Stimulated activated naive CD8-positive, alpha-beta T cell treated with anti-CD3 and anti-CD28 coated beads, Interleukin-15, amount 100 ng/mL, for 72 hours (primary cell): ENCODE measurements at regions not wholly inside any gene's neighbourhood (a gene's known extent, or its start where the extent isn't known, plus 50 kb on each side); places are given as distances from the start of the nearest gene placed in this dataset.
A peak's percentile ranks its signal among the peaks of the same experiment; 100 is the strongest.

Experiments
- ATAC-seq: fragments of 150-1000 bp; cut with Tn5 transposase; 2 replicates; pipeline ENCODE4 v1.10.0; 2021; ENCODE audit warnings: mild to moderate bottlenecking, moderate library complexity
- DNase-seq, 2 donors: peaks; one replicate each; pipeline ENCODE4 v3.0.0; 2021 to 2022
- H3K27ac Mint-ChIP-seq, 2 donors: one replicate each; pipeline ENCODE4 v1.8.0; 2022; ENCODE audit warnings: mild to moderate bottlenecking in 2 of 2, mixed read lengths in 2 of 2, moderate library complexity in 2 of 2
- H3K27me3 Mint-ChIP-seq: one replicate; pipeline ENCODE4 v1.8.0; 2022; ENCODE audit warnings: mixed read lengths
- H3K4me1 Mint-ChIP-seq: one replicate; pipeline ENCODE4 v1.8.0; 2022; ENCODE audit warnings: mild to moderate bottlenecking, mixed read lengths
- H3K4me3 Mint-ChIP-seq, 2 donors: one replicate each; pipeline ENCODE4 v1.8.0; 2022; ENCODE audit warnings: mild to moderate bottlenecking in 2 of 2, mixed read lengths in 2 of 2, moderate library complexity in 1 of 2
- H3K9me3 Mint-ChIP-seq, 2 donors: one replicate each; pipeline ENCODE4 v1.8.0; 2022; ENCODE audit warnings: mixed read lengths in 2 of 2

- H3K9me3 Mint-ChIP-seq: no peaks in the 10 kb centered on the region
- no peak overlapping the region for H3K4me3 Mint-ChIP-seq
- DNase-seq: no peak
- H3K27me3 Mint-ChIP-seq: no peaks in the 10 kb centered on the region
- H3K27ac Mint-ChIP-seq: no peak overlapping the region
- H3K4me1 Mint-ChIP-seq: no peaks in the 10 kb centered on the region
- no peak for ATAC-seq
Measured at GRCh38 chr2:5818961-5819600, 126.9 kb downstream of the SOX11 start.

GRCh38 chr2:5824126-5824525 is 131.9 kb downstream of the SOX11 start:
- peaks cover 0 to 11% of the 10 kb centered on the region in 2 donors for H3K9me3 Mint-ChIP-seq
- H3K27me3 Mint-ChIP-seq: peaks cover 6% of the 10 kb centered on the region
- no peaks in the 10 kb centered on the region for H3K4me1 Mint-ChIP-seq
- ATAC-seq (no peak), DNase-seq (no peak)
- no peak overlapping the region for H3K4me3 Mint-ChIP-seq
- H3K27ac Mint-ChIP-seq: no peak overlapping the region

GRCh38 chr2:5825686-5826085 is 133.5 kb downstream of the SOX11 start:
- DNase-seq (no peak), ATAC-seq (no peak)
- Mint-ChIP-seq H3K4me1 (no peaks in the 10 kb centered on the region), H3K27ac (no peak overlapping the region), H3K27me3 (peaks cover 6% of the 10 kb centered on the region), H3K9me3 (peaks cover 0 to 11% of the 10 kb centered on the region in 2 donors), H3K4me3 (no peak overlapping the region)

GRCh38 chr2:5826979-5827655 is 134.9 kb downstream of the SOX11 start:
- H3K4me3 Mint-ChIP-seq: no peak overlapping the region
- no peak overlapping the region for H3K27ac Mint-ChIP-seq
- ATAC-seq (no peak), DNase-seq (no peak)
- peaks cover 6% of the 10 kb centered on the region for H3K27me3 Mint-ChIP-seq
- no peaks in the 10 kb centered on the region for H3K4me1 Mint-ChIP-seq
- peaks cover 0 to 11% of the 10 kb centered on the region in 2 donors for H3K9me3 Mint-ChIP-seq

- Mint-ChIP-seq H3K27ac (no peak overlapping the region), H3K4me3 (no peak overlapping the region), H3K27me3 (no peaks in the 10 kb centered on the region), H3K4me1 (no peaks in the 10 kb centered on the region), H3K9me3 (peaks cover 0 to 9% of the 10 kb centered on the region in 2 donors)
- DNase-seq (no peak), ATAC-seq (no peak)
Measured at GRCh38 chr2:5834501-5834900, 142.3 kb downstream of the SOX11 start.

GRCh38 chr2:5839550-5839949 is 147.4 kb downstream of the SOX11 start:
- no peak overlapping the region for H3K27ac Mint-ChIP-seq
- peaks cover 0 to 8% of the 10 kb centered on the region in 2 donors for H3K9me3 Mint-ChIP-seq
- peaks cover 8% of the 10 kb centered on the region for H3K27me3 Mint-ChIP-seq
- DNase-seq (no peak), ATAC-seq (no peak)
- no peaks in the 10 kb centered on the region for H3K4me1 Mint-ChIP-seq
- no peak overlapping the region for H3K4me3 Mint-ChIP-seq

- H3K27ac Mint-ChIP-seq: no peak overlapping the region
- H3K4me3 Mint-ChIP-seq: no peak overlapping the region
- H3K4me1 Mint-ChIP-seq: no peaks in the 10 kb centered on the region
- peaks cover 0 to 8% of the 10 kb centered on the region in 2 donors for H3K9me3 Mint-ChIP-seq
- DNase-seq (no peak), ATAC-seq (no peak)
- peaks cover 8% of the 10 kb centered on the region for H3K27me3 Mint-ChIP-seq
Measured at GRCh38 chr2:5841126-5841525, 148.9 kb downstream of the SOX11 start.

GRCh38 chr2:5842326-5842725 is 150.1 kb downstream of the SOX11 start:
- Mint-ChIP-seq H3K27me3 (peaks cover 8% of the 10 kb centered on the region), H3K27ac (no peak overlapping the region), H3K4me3 (no peak overlapping the region), H3K9me3 (peaks cover 0 to 15% of the 10 kb centered on the region in 2 donors), H3K4me1 (no peaks in the 10 kb centered on the region)
- DNase-seq: no peak
- no peak for ATAC-seq

- no peak for DNase-seq
- no peak for ATAC-seq
- H3K27ac Mint-ChIP-seq: no peak overlapping the region
- H3K9me3 Mint-ChIP-seq: peaks cover 0 to 15% of the 10 kb centered on the region in 2 donors
- H3K27me3 Mint-ChIP-seq: peaks cover 8% of the 10 kb centered on the region
- H3K4me3 Mint-ChIP-seq: no peak overlapping the region
- H3K4me1 Mint-ChIP-seq: no peaks in the 10 kb centered on the region
Measured at GRCh38 chr2:5845798-5846330, 153.7 kb downstream of the SOX11 start.

GRCh38 chr2:5846881-5847280 is 154.7 kb downstream of the SOX11 start:
- Mint-ChIP-seq H3K27me3 (peaks cover 8% of the 10 kb centered on the region), H3K9me3 (peaks cover 0 to 15% of the 10 kb centered on the region in 2 donors), H3K4me3 (no peak overlapping the region), H3K4me1 (no peaks in the 10 kb centered on the region), H3K27ac (peak overlapping the region in 1 of 2 donors; percentile 43)
- DNase-seq: no peak
- ATAC-seq: no peak

- Mint-ChIP-seq H3K4me1 (no peaks in the 10 kb centered on the region), H3K9me3 (peaks cover 0 to 7% of the 10 kb centered on the region in 2 donors), H3K27ac (no peak overlapping the region), H3K27me3 (no peaks in the 10 kb centered on the region), H3K4me3 (no peak overlapping the region)
- DNase-seq (no peak), ATAC-seq (no peak)
Measured at GRCh38 chr2:5849562-5849961, 157.4 kb downstream of the SOX11 start.

GRCh38 chr2:5851410-5851809 is 159.2 kb downstream of the SOX11 start:
- H3K4me3 Mint-ChIP-seq: no peak overlapping the region
- no peak overlapping the region for H3K27ac Mint-ChIP-seq
- H3K9me3 Mint-ChIP-seq: peaks cover 0 to 5% of the 10 kb centered on the region in 2 donors
- no peak for ATAC-seq
- H3K4me1 Mint-ChIP-seq: no peaks in the 10 kb centered on the region
- DNase-seq: no peak
- no peaks in the 10 kb centered on the region for H3K27me3 Mint-ChIP-seq

GRCh38 chr2:5854797-5855196 is 162.6 kb downstream of the SOX11 start:
- H3K27me3 Mint-ChIP-seq: no peaks in the 10 kb centered on the region
- H3K27ac Mint-ChIP-seq: no peak overlapping the region
- DNase-seq (no peak), ATAC-seq (no peak)
- no peak overlapping the region for H3K4me3 Mint-ChIP-seq
- no peaks in the 10 kb centered on the region for H3K4me1 Mint-ChIP-seq
- H3K9me3 Mint-ChIP-seq: peaks cover 4 to 5% of the 10 kb centered on the region in 2 donors

GRCh38 chr2:5867056-5867455 is 174.9 kb downstream of the SOX11 start:
- no peak for ATAC-seq
- H3K27me3 Mint-ChIP-seq: no peaks in the 10 kb centered on the region
- no peak overlapping the region for H3K4me3 Mint-ChIP-seq
- H3K4me1 Mint-ChIP-seq: no peaks in the 10 kb centered on the region
- peaks cover 0 to 17% of the 10 kb centered on the region in 2 donors for H3K9me3 Mint-ChIP-seq
- H3K27ac Mint-ChIP-seq: no peak overlapping the region
- DNase-seq: no peak

GRCh38 chr2:5868931-5869330 is 176.7 kb downstream of the SOX11 start:
- peaks cover 0 to 17% of the 10 kb centered on the region in 2 donors for H3K9me3 Mint-ChIP-seq

GRCh38 chr2:5869936-5870335 is 177.8 kb downstream of the SOX11 start:
- ATAC-seq (no peak), DNase-seq (no peak)
- Mint-ChIP-seq H3K4me3 (no peak overlapping the region), H3K27ac (no peak overlapping the region), H3K9me3 (peaks cover 0 to 10% of the 10 kb centered on the region in 2 donors), H3K4me1 (no peaks in the 10 kb centered on the region), H3K27me3 (no peaks in the 10 kb centered on the region)

More at GRCh38 chr2:5868931-5869330, 176.7 kb downstream of the SOX11 start:
- no peak for ATAC-seq
- H3K27me3 Mint-ChIP-seq: no peaks in the 10 kb centered on the region
- no peak overlapping the region for H3K4me3 Mint-ChIP-seq
- H3K27ac Mint-ChIP-seq: no peak overlapping the region
- DNase-seq: no peak
- H3K4me1 Mint-ChIP-seq: no peaks in the 10 kb centered on the region
